Neutrophil (primary cell): ENCODE measurements at regions not wholly inside any gene's neighbourhood (a gene's known extent, or its start where the extent isn't known, plus 50 kb on each side); places are given as distances from the start of the nearest gene placed in this dataset.

Source experiments
- H3K27ac ChIP-seq: fragments of 200-600 bp; sonication (generic); 2 replicates; pipeline ENCODE4 v1.5.1; 2016; ENCODE audit warnings: mild to moderate bottlenecking, moderate library complexity
- H3K27me3 ChIP-seq: fragments of 200-600 bp; sonication (generic); 2 replicates; pipeline ENCODE4 v1.6.0; 2016; ENCODE audit warnings: mild to moderate bottlenecking
- H3K36me3 ChIP-seq: fragments of 200-600 bp; sonication (generic); 2 replicates; pipeline ENCODE4 v1.5.1; 2017
- H3K4me1 ChIP-seq, 2 experiments: fragments of 200-600 bp in 1 of 2; sonication (generic) in 1 of 2; 1 replicate in 1 of 2; 2 replicates in 1 of 2; pipeline versions ENCODE4 v1.5.1 to v1.6.1; 2013 to 2016; ENCODE audit warnings: low read depth in 1 of 2, low read length in 1 of 2, mild to moderate bottlenecking in 1 of 2, moderate library complexity in 1 of 2; ENCODE audit not compliant: control insufficient read depth in 1 of 2, insufficient read depth in 1 of 2
- H3K4me3 ChIP-seq, 2 experiments: fragments of 200-600 bp in 1 of 2; sonication (generic) in 1 of 2; 1 replicate in 1 of 2; 2 replicates in 1 of 2; pipeline ENCODE4 v1.5.1; 2013 to 2016; ENCODE audit warnings: low read depth in 1 of 2, low read length in 1 of 2, mild to moderate bottlenecking in 1 of 2, moderate library complexity in 1 of 2
- H3K9me3 ChIP-seq: fragments of 200-600 bp; sonication (generic); 2 replicates; pipeline ENCODE4 v1.5.1; 2016
- TF ChIP-seq, protein P1 (sequence below): fragments of 200-600 bp; sonication (generic); IDR thresholded peaks from 2 replicates; pipeline ENCODE4 v1.5.1; 2016; ENCODE audit warnings: antibody characterized with exemption

DNA sequence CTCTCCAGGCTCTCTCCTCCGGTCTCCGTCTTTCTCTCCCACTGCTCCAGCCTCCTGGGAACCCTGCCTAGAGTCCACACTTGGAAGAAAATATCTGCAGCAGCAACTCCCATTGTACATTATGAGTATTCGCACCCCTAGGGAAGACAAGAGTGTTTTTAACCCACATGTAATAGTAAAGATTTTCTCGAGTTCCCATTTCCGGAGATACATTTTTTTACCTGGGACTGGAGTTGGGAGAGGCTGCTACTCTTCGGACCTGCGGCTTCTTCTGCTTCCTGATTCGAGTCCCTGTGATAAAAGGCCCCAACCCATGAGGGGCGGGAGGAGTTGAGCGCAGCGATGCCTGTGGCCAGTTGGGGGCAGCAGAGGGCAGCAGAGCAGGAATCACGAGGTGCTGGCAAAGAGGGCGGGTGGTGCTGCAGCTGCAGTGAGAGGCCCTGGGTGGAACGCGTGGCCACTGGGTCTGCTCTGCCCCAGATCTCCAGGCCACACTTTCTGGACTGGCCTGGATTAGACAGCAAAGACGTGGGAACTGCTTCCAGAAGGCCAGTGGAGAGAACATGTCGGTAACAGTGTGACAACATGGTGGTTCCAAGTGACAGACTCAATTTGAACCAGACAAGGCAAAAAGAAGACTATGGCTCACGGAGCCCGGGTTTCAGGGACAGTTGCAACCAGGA, 221.0 kb upstream of the CSF3R start:
- no peak overlapping the region for H3K4me3 ChIP-seq
- H3K27me3 ChIP-seq: peaks cover 55% of the 10 kb centered on the region
- no peak overlapping the region for H3K27ac ChIP-seq
- no peaks in the 10 kb centered on the region for H3K9me3 ChIP-seq
- TF ChIP-seq, protein P1, sequence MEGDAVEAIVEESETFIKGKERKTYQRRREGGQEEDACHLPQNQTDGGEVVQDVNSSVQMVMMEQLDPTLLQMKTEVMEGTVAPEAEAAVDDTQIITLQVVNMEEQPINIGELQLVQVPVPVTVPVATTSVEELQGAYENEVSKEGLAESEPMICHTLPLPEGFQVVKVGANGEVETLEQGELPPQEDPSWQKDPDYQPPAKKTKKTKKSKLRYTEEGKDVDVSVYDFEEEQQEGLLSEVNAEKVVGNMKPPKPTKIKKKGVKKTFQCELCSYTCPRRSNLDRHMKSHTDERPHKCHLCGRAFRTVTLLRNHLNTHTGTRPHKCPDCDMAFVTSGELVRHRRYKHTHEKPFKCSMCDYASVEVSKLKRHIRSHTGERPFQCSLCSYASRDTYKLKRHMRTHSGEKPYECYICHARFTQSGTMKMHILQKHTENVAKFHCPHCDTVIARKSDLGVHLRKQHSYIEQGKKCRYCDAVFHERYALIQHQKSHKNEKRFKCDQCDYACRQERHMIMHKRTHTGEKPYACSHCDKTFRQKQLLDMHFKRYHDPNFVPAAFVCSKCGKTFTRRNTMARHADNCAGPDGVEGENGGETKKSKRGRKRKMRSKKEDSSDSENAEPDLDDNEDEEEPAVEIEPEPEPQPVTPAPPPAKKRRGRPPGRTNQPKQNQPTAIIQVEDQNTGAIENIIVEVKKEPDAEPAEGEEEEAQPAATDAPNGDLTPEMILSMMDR: peak; percentile 83
- peaks cover 0 to 16% of the 10 kb centered on the region in 2 experiments for H3K4me1 ChIP-seq
- H3K36me3 ChIP-seq: no peaks in the 10 kb centered on the region

DNA sequence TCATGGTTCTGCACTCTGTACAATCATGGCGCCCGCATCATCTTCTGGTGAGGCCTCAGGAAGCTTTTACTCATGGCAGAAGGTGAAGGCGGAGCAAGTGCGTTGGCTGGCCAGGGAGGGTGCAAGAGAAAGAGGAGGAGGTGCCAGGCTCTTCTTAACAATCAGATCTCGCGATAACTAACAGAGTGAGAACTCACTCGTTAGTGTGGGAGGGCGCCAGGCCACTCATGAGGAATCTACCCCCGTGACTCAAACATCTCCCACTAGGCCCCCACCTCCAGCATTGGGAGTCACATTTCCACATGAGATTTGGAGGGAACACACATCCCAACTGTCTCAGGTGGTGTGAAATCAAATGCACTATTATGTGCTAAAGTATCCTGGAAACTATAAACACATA, 220.2 kb upstream of the CSF3R start:
- H3K4me1 ChIP-seq: peaks cover 0 to 16% of the 10 kb centered on the region in 2 experiments
- H3K27me3 ChIP-seq: peaks cover 57% of the 10 kb centered on the region
- no peaks in the 10 kb centered on the region for H3K36me3 ChIP-seq
- TF ChIP-seq, protein P1: no peak
- no peaks in the 10 kb centered on the region for H3K9me3 ChIP-seq
- no peak overlapping the region for H3K27ac ChIP-seq
- H3K4me3 ChIP-seq: no peak overlapping the region

DNA sequence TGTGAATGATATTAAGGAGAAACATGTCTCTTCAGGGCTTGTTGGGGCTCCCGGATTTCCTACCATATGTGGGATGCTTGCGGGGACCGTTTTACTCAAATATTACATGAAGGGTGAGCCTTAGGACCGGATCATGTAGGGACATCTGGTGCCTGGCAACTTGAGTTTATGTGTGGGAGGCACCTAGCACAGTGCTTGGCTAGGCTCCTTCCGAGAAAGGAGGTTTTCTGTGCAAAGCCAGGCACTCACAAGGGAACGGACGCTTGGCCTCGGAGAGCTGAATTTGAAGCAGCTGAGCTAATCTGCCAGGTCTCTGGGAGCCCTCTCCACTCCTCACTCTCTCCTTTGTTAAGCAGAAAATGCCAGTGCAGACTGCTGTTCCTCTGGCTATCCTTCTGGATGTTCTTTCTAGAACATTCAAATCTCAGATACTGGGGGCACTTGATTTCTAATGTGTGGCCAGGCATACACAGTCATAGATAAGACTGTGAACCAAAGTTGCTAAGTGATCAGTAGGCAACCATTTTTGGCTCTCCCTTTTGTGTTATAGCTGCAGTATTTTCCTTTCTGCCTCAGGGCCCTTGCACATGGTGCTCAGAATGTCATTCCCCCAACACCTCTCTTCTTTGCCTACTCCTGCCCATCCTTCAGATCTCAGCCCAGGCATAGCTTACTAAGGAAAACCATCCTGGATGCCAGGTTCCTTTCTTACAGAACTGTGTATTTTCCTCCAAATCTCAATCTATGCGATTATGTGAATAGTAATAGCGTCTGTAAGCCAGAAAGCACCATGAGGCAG, 216.6 kb upstream of the CSF3R start:
- Histone ChIP-seq H3K4me1 (peaks cover 0 to 7% of the 10 kb centered on the region in 2 experiments), H3K36me3 (no peaks in the 10 kb centered on the region), H3K4me3 (no peak overlapping the region), H3K9me3 (no peaks in the 10 kb centered on the region), H3K27me3 (peaks cover 44% of the 10 kb centered on the region), H3K27ac (no peak overlapping the region)
- TF ChIP-seq, protein P1: no peak

DNA sequence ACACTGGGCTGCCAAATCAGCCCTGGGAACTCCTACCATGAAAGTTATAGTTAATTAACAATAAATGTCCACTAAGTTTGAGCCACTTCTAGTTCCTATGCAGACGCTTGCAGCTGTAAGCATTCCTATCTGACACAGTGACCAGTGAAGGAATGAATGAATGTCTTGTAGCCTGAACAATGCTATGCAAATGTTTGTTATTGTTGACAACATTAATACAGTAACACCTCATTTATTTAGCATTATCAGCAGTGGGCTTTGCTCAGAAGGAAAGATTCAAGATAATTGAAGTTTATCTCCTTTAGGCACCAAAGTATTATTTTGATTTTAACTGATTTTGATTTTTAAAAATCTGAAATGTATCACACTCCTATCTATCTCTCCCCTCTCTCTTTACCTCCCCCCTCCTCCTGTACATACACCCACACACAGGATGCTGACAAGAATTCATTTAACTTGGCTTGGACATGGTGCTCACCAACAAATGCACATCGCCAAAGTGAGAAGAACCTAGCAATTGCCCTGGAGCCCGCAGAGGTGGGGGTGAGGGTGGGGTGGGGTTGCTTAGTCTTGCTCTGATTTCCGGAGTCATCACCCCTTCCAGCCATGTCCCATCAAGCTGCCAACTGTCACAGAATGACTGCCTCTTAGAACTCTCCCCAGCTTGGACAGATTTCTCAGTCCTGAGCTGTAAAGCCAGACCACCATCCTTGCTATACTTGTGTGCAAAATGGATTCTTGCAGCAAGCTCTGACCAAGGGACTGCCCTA, 215.3 kb upstream of the CSF3R start:
- TF ChIP-seq, protein P1: no peak
- Histone ChIP-seq H3K27ac (no peak overlapping the region), H3K9me3 (no peaks in the 10 kb centered on the region), H3K27me3 (peaks cover 56% of the 10 kb centered on the region), H3K36me3 (no peaks in the 10 kb centered on the region), H3K4me1 (no peaks in the 10 kb centered on the region), H3K4me3 (no peak overlapping the region)

DNA sequence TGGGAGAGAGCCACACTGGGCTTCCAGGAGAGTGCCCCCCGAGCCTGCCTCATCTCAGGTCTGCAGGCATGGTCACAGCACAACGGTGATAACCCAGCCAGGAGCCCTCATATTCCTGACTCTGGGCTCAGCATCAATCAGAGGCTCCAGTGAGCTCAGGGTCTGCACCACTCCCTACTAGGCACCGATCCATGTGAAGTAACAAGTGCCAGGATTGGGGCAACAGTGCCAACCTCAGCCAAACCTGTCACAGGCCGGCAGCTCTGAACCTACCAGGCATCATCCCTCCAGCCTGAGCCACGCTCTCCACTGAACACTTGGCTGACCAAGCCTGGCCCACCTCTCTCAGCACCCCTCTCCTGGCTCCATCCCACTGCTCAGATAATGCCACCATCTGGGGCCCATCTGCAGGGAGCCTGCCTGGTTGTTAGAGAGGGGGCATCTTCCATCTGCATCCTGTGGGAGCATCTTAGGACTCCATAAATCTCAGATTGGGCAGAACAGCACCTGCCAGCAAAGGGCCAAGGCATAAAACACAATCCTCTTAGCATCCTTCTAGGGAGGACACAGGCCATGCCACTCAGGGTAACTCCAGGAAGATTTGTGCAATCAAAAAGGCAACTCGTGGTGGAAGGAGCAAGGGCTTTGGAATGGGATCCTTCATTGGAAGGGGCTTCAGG, 213.7 kb upstream of the CSF3R start:
- Histone ChIP-seq H3K36me3 (no peaks in the 10 kb centered on the region), H3K27me3 (peaks cover 66% of the 10 kb centered on the region), H3K9me3 (no peaks in the 10 kb centered on the region), H3K27ac (no peak overlapping the region), H3K4me3 (no peak overlapping the region), H3K4me1 (no peaks in the 10 kb centered on the region)
- TF ChIP-seq, protein P1: no peak
